Tibial nerve (tissue), 4 donors: ENCODE measurements at regions not wholly inside any gene's neighbourhood (a gene's known extent, or its start where the extent isn't known, plus 50 kb on each side); places are given as distances from the start of the nearest gene placed in this dataset.

Experiments
- EP300 ChIP-seq, 2 donors: sonication (generic); formaldehyde crosslinking; IDR thresholded peaks; one replicate each; pipeline ENCODE4 v1.6.1; 2017; ENCODE audit warnings: antibody characterized with exemption in 2 of 2, mild to moderate bottlenecking in 1 of 2
- TF ChIP-seq, protein P1 (sequence below), 5 experiments: fragments of 200-600 bp in 3 of 5; fragments of 450-650 bp in 2 of 5; sonication (generic) in 3 of 5; IDR thresholded peaks; one replicate each; pipeline ENCODE4 v1.5.1; 2016 to 2019; ENCODE audit warnings: antibody characterized with exemption in 5 of 5, mild to moderate bottlenecking in 3 of 5, moderate library complexity in 2 of 5

DNA sequence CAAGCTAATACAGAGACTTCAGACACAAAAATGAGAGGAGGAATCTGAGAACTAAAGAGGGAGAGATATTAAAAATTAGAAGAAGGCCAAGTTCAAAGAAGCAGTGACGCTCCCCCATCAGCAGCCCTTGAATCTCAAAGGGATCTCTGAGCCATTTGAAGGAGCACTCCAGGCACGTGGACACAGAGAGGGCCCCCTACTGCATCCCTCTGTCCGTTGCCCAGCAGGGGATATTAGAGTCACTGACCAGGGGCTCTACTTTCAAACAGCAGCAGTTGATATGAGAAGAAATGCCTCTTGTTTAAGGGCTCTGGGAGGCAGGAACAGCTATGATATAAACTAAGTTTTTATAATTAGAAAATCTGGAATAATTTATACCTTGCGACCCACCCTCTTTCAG lies 479.0 kb upstream of the SALL1 start:
- TF ChIP-seq, protein P1, sequence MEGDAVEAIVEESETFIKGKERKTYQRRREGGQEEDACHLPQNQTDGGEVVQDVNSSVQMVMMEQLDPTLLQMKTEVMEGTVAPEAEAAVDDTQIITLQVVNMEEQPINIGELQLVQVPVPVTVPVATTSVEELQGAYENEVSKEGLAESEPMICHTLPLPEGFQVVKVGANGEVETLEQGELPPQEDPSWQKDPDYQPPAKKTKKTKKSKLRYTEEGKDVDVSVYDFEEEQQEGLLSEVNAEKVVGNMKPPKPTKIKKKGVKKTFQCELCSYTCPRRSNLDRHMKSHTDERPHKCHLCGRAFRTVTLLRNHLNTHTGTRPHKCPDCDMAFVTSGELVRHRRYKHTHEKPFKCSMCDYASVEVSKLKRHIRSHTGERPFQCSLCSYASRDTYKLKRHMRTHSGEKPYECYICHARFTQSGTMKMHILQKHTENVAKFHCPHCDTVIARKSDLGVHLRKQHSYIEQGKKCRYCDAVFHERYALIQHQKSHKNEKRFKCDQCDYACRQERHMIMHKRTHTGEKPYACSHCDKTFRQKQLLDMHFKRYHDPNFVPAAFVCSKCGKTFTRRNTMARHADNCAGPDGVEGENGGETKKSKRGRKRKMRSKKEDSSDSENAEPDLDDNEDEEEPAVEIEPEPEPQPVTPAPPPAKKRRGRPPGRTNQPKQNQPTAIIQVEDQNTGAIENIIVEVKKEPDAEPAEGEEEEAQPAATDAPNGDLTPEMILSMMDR (IDR thresholded peaks at IDR 0.05), result no peak
- TF ChIP-seq EP300 (IDR thresholded peaks at IDR 0.05), result no peak
